ENCODE measurements at regions not wholly inside any gene's neighbourhood (a gene's known extent, or its start where the extent isn't known, plus 50 kb on each side); places are given as distances from the start of the nearest gene placed in this dataset.

GRCh38 chr1:192238421-192238820 is 78.4 kb upstream of the RGS21 start:
- no peak overlapping the region for H3K27ac ChIP-seq (ENCODE audit: low read length)
- WGBS (ENCODE audit: insufficient coverage) = no CpG with 5 or more reads among the region's 2 CpGs
- peaks cover 4% of the 10 kb centered on the region for H3K9me3 ChIP-seq (replicated peaks; ENCODE audit: control insufficient read depth, low read depth, low read length)
- H3K4me1 ChIP-seq (ENCODE audit: control insufficient read depth, insufficient read depth, low read length) = no peaks in the 10 kb centered on the region
- H3K27me3 ChIP-seq (ENCODE audit: control insufficient read depth, insufficient read depth, low read length) = no peaks in the 10 kb centered on the region
- no peaks in the 10 kb centered on the region for H3K36me3 ChIP-seq (ENCODE audit: control insufficient read depth, insufficient read depth, low read length)
- H3K4me3 ChIP-seq (ENCODE audit: low read length) = no peak overlapping the region
- peak; percentile 1 for DNase-seq

- H3K27ac ChIP-seq (ENCODE audit: low read length) = no peak overlapping the region
- H3K9me3 ChIP-seq (replicated peaks; ENCODE audit: control insufficient read depth, low read depth, low read length) = peaks cover 10% of the 10 kb centered on the region
- no peaks in the 10 kb centered on the region for H3K27me3 ChIP-seq (ENCODE audit: control insufficient read depth, insufficient read depth, low read length)
- no peaks in the 10 kb centered on the region for H3K4me1 ChIP-seq (ENCODE audit: control insufficient read depth, insufficient read depth, low read length)
- no peak overlapping the region for H3K4me3 ChIP-seq (ENCODE audit: low read length)
- H3K36me3 ChIP-seq (ENCODE audit: control insufficient read depth, insufficient read depth, low read length) = no peaks in the 10 kb centered on the region
- DNase-seq = no peak
- no CpG with 5 or more reads among the region's 1 CpG for WGBS (ENCODE audit: insufficient coverage)
These were observed 73.1 kb upstream of the RGS21 start for GRCh38 chr1:192243721-192244120.

DNA sequence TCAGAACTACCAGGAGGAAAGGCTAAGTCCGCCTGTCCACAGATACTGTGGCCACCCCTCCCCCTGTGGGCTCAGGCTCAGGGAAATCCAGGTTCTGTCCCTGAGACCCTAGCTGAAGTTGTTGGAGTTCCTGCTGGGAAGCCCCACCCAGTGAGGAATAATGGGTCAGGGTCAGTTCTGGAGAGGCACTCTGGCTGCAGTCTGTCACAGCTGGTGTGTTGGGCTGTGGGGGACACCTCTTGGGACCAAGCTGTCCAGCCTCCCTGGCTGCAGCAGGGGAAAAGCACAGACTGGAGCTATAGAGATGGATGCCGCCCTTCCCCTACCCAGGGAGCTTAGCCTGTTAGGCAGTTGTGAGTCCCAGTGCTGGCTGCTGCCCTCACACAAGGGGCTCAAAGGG is 65.1 kb upstream of the RGS21 start:
- no peaks in the 10 kb centered on the region for H3K36me3 ChIP-seq (ENCODE audit: control insufficient read depth, insufficient read depth, low read length)
- H3K9me3 ChIP-seq (replicated peaks; ENCODE audit: control insufficient read depth, low read depth, low read length) = peaks cover 6% of the 10 kb centered on the region
- no peak for DNase-seq
- no peak overlapping the region for H3K27ac ChIP-seq (ENCODE audit: low read length)
- WGBS (ENCODE audit: insufficient coverage) = 100% methylated on average over 1 of the region's 2 CpGs
- no peaks in the 10 kb centered on the region for H3K27me3 ChIP-seq (ENCODE audit: control insufficient read depth, insufficient read depth, low read length)
- H3K4me3 ChIP-seq (ENCODE audit: low read length) = no peak overlapping the region
- no peaks in the 10 kb centered on the region for H3K4me1 ChIP-seq (ENCODE audit: control insufficient read depth, insufficient read depth, low read length)

- no peak for DNase-seq
- Histone ChIP-seq H3K4me1 (ENCODE audit: control insufficient read depth, insufficient read depth, low read length) (no peaks in the 10 kb centered on the region), H3K36me3 (ENCODE audit: control insufficient read depth, insufficient read depth, low read length) (no peaks in the 10 kb centered on the region), H3K27ac (ENCODE audit: low read length) (no peak overlapping the region), H3K4me3 (ENCODE audit: low read length) (no peak overlapping the region), H3K27me3 (ENCODE audit: control insufficient read depth, insufficient read depth, low read length) (no peaks in the 10 kb centered on the region), H3K9me3 (replicated peaks; ENCODE audit: control insufficient read depth, low read depth, low read length) (peaks cover 6% of the 10 kb centered on the region)
- WGBS (ENCODE audit: insufficient coverage) = no CpG with 5 or more reads among the region's 3 CpGs
These were observed 64.0 kb upstream of the RGS21 start for GRCh38 chr1:192252776-192253175.

- H3K36me3 ChIP-seq (ENCODE audit: control insufficient read depth, insufficient read depth, low read length) = no peaks in the 10 kb centered on the region
- no peaks in the 10 kb centered on the region for H3K27me3 ChIP-seq (ENCODE audit: control insufficient read depth, insufficient read depth, low read length)
- no peaks in the 10 kb centered on the region for H3K4me1 ChIP-seq (ENCODE audit: control insufficient read depth, insufficient read depth, low read length)
- H3K27ac ChIP-seq (ENCODE audit: low read length) = no peak overlapping the region
- peaks cover 6% of the 10 kb centered on the region for H3K9me3 ChIP-seq (replicated peaks; ENCODE audit: control insufficient read depth, low read depth, low read length)
- no peak for DNase-seq
- no peak overlapping the region for H3K4me3 ChIP-seq (ENCODE audit: low read length)
- 100% methylated on average over 1 of the region's 5 CpGs for WGBS (ENCODE audit: insufficient coverage)
These were observed 60.0 kb upstream of the RGS21 start for GRCh38 chr1:192256674-192257334.

DNA sequence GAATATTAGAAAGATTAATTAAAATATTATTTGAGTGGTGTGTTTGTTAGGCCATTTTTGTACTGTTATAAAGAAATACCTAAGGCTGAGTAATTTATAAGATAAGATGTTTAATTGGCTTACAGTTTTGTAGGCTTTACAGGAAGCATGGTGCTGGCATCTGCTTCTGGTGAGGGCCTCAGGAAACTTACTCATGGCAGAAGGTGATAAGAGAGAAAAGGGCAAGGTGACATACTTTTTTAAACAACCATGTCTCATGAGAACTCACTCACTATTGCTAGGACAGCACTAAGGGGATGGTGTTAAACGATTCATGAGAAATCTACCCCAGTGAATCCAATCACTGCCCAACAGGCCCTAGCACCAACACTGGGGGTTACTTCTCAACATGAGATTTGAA is 56.7 kb upstream of the RGS21 start:
- WGBS (ENCODE audit: insufficient coverage) = no CpG with 5 or more reads among the region's 1 CpG

DNA sequence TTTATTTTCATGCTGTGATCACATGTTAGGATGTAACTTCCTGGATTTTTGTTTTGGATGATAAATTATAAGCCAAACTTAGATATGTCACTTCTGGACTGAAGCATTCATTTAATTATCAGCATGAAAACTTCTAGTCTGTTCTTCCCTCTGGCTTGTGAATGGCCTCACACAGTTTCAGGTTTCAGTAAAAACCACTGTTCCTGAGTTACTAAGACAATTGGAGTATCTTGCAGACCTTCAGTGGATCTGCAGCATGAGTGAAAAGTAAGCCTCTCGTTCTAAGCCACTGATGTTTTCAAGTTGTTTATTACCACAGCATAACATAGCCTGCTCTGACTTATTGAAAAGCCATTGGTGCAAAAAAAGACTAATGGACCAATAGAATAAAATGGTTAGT is 55.3 kb upstream of the RGS21 start:
- no peaks in the 10 kb centered on the region for H3K4me1 ChIP-seq (ENCODE audit: control insufficient read depth, insufficient read depth, low read length)
- no CpG with 5 or more reads among the region's 1 CpG for WGBS (ENCODE audit: insufficient coverage)
- no peaks in the 10 kb centered on the region for H3K9me3 ChIP-seq (replicated peaks; ENCODE audit: control insufficient read depth, low read depth, low read length)
- DNase-seq = no peak
- no peak overlapping the region for H3K4me3 ChIP-seq (ENCODE audit: low read length)
- no peak overlapping the region for H3K27ac ChIP-seq (ENCODE audit: low read length)
- no peaks in the 10 kb centered on the region for H3K36me3 ChIP-seq (ENCODE audit: control insufficient read depth, insufficient read depth, low read length)
- no peaks in the 10 kb centered on the region for H3K27me3 ChIP-seq (ENCODE audit: control insufficient read depth, insufficient read depth, low read length)

More for the DNA sequence above, 56.7 kb upstream of the RGS21 start:
- DNase-seq = no peak
- Histone ChIP-seq H3K4me1 (ENCODE audit: control insufficient read depth, insufficient read depth, low read length) (no peaks in the 10 kb centered on the region), H3K36me3 (ENCODE audit: control insufficient read depth, insufficient read depth, low read length) (no peaks in the 10 kb centered on the region), H3K4me3 (ENCODE audit: low read length) (no peak overlapping the region), H3K27me3 (ENCODE audit: control insufficient read depth, insufficient read depth, low read length) (no peaks in the 10 kb centered on the region), H3K27ac (ENCODE audit: low read length) (no peak overlapping the region), H3K9me3 (replicated peaks; ENCODE audit: control insufficient read depth, low read depth, low read length) (no peaks in the 10 kb centered on the region)

DNA sequence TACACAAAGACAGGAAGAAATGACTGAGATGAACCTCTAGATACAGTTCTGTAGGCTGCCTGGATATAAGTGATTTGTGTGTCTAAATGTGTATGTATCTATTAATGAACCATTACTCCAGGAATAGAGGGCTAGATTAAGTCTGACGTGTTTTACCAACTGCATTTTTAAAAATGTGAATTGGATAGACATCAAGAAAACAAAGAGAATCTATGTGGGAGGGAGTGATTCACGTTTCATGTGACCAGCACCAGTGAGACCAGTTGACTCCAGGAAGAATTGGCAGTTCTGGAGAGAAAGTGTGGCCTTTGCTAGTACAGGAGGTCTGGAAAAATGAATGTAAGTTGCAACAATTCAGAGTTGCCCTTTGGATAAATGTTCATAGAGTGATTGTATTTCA is 53.4 kb upstream of the RGS21 start:
- whole genome bisulfite sequencing (ENCODE audit: insufficient coverage) = 40% methylated on average over 1 of the region's 2 CpGs
- no peaks in the 10 kb centered on the region for H3K27me3 ChIP-seq (ENCODE audit: control insufficient read depth, insufficient read depth, low read length)
- H3K9me3 ChIP-seq (replicated peaks; ENCODE audit: control insufficient read depth, low read depth, low read length) = no peaks in the 10 kb centered on the region
- no peaks in the 10 kb centered on the region for H3K4me1 ChIP-seq (ENCODE audit: control insufficient read depth, insufficient read depth, low read length)
- H3K27ac ChIP-seq (ENCODE audit: low read length) = no peak overlapping the region
- no peak overlapping the region for H3K4me3 ChIP-seq (ENCODE audit: low read length)
- H3K36me3 ChIP-seq (ENCODE audit: control insufficient read depth, insufficient read depth, low read length) = no peaks in the 10 kb centered on the region
- no peak for DNase-seq

GRCh38 chr1:192265516-192266173 is 51.1 kb upstream of the RGS21 start:
- WGBS (ENCODE audit: insufficient coverage) = no CpG with 5 or more reads among the region's 1 CpG
- no peaks in the 10 kb centered on the region for H3K27me3 ChIP-seq (ENCODE audit: control insufficient read depth, insufficient read depth, low read length)
- no peak overlapping the region for H3K27ac ChIP-seq (ENCODE audit: low read length)

DNA sequence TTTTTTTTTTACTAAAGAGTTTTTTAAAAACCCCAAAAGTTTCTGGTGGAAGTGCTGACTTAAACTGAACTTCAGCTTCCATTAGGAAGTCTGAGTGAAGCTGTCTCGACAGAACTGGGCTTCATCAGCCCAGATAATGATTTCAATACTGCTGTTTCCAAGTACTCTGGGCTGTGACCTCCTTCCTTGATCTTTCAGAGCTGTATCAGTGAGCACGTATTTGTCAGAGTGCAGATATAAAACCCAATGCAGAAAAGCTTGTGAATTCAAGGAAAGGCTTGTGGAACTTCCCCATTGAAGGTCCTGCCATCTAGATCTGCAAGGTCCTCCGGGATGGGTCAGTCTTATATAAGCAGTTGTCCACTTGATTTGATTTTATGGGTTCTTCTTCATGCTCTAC is 50.1 kb upstream of the RGS21 start:
- Histone ChIP-seq H3K27me3 (ENCODE audit: control insufficient read depth, insufficient read depth, low read length) (no peaks in the 10 kb centered on the region), H3K9me3 (replicated peaks; ENCODE audit: control insufficient read depth, low read depth, low read length) (no peaks in the 10 kb centered on the region), H3K27ac (ENCODE audit: low read length) (no peak overlapping the region), H3K4me3 (ENCODE audit: low read length) (no peak overlapping the region), H3K4me1 (ENCODE audit: control insufficient read depth, insufficient read depth, low read length) (no peaks in the 10 kb centered on the region), H3K36me3 (ENCODE audit: control insufficient read depth, insufficient read depth, low read length) (no peaks in the 10 kb centered on the region)
- 33% methylated on average over 1 of the region's 3 CpGs for WGBS (ENCODE audit: insufficient coverage)
- no peak for DNase-seq

More at GRCh38 chr1:192265516-192266173, 51.1 kb upstream of the RGS21 start:
- H3K9me3 ChIP-seq (replicated peaks; ENCODE audit: control insufficient read depth, low read depth, low read length) = no peaks in the 10 kb centered on the region
- no peaks in the 10 kb centered on the region for H3K4me1 ChIP-seq (ENCODE audit: control insufficient read depth, insufficient read depth, low read length)
- no peaks in the 10 kb centered on the region for H3K36me3 ChIP-seq (ENCODE audit: control insufficient read depth, insufficient read depth, low read length)
- H3K4me3 ChIP-seq (ENCODE audit: low read length) = no peak overlapping the region
- no peak for DNase-seq
